IMR-90 (cell line): ENCODE measurements at regions not wholly inside any gene's neighbourhood (a gene's known extent, or its start where the extent isn't known, plus 50 kb on each side); places are given as distances from the start of the nearest gene placed in this dataset.

Experiments used
- CTCF ChIP-seq: conservative IDR thresholded peaks from 2 replicates; pipeline ENCODE4 v1.5.1; 2012; ENCODE audit warnings: mild to moderate bottlenecking, low read depth, low read length, improper control_type of control experiment
- MAFK ChIP-seq: IDR thresholded peaks from 2 replicates; pipeline ENCODE4 v1.6.1; 2012; ENCODE audit warnings: low read depth, low read length, improper control_type of control experiment
- MAZ ChIP-seq: IDR thresholded peaks from 2 replicates; pipeline ENCODE4 v1.6.1; 2012; ENCODE audit warnings: low read depth, mild to moderate bottlenecking, low read length, improper control_type of control experiment, moderate library complexity, borderline replicate concordance
- POLR2A ChIP-seq: IDR thresholded peaks from 2 replicates; pipeline ENCODE4 v1.6.1; 2012; ENCODE audit warnings: mild to moderate bottlenecking, low read depth, low read length
- RFX5 ChIP-seq: IDR thresholded peaks from 2 replicates; pipeline ENCODE4 v1.8.0; 2012; ENCODE audit warnings: low read depth, mild to moderate bottlenecking, low read length, moderate library complexity
- SMC3 ChIP-seq: fragments of 150-350 bp; IDR thresholded peaks from 2 replicates; pipeline ENCODE4 v1.6.1; 2016; ENCODE audit warnings: low read depth, mild to moderate bottlenecking, antibody characterized with exemption, low read length, moderate library complexity

- TF ChIP-seq CTCF: no peak
- TF ChIP-seq MAZ: no peak
- no peak for TF ChIP-seq MAFK
- no peak for TF ChIP-seq POLR2A
- no peak for TF ChIP-seq RFX5
- TF ChIP-seq SMC3: no peak
Measured at GRCh38 chr1:233843525-233844204, 60.8 kb upstream of the SLC35F3 start.
